HepG2 (cell line): ENCODE measurements at regions not wholly inside any gene's neighbourhood (a gene's known extent, or its start where the extent isn't known, plus 50 kb on each side); places are given as distances from the start of the nearest gene placed in this dataset.
"Not testable (repeated sequence)": the region's sequence is repeated elsewhere in the genome, so short reads cannot be mapped to it uniquely, and the experiment has no call there.

Source experiments
- ATAC-seq: fragments of 200-7000 bp; cut with Tn5 transposase; 3 replicates; pipeline ENCODE4 v1.9.1; 2020; ENCODE audit warnings: mild to moderate bottlenecking, moderate library complexity
- BruUV-seq: library from RNA; stranded (reverse); fragments of 400-500 nt; replicated peaks from 2 replicates; lab custom pipeline; 2021; lab: Mats Ljungman, UMichigan
- CTCF ChIA-PET: fragments of 300-600 bp; formaldehyde crosslinking; extraction: SDS; loops from one replicate; lab custom pipeline; 2021; ENCODE audit warnings: low total read pairs, inconsistent platforms, low intra/inter-chr PET ratio; lab: Yijun Ruan, JAX
- POLR2A ChIA-PET: fragments of 350-600 bp; sonication (Branson Sonifier 250); formaldehyde crosslinking; loops from one replicate; lab custom pipeline; 2020; ENCODE audit warnings: antibody characterized with exemption, inconsistent platforms; lab: Yijun Ruan, JAX
- DNase-seq: peaks from one replicate; pipeline ENCODE4 v3.0.0-alpha.2; 2015; ENCODE audit warnings: low spot score
- FAIRE-seq: peaks from 3 replicates; lab custom pipeline; 2011; peaks lifted over from hg19 to GRCh38; lab: Jason Lieb, UNC
- H2AFZ ChIP-seq: one replicate; pipeline ENCODE4 v1.6.1; 2011; ENCODE audit warnings: low read length, inconsistent platforms
- H3K27ac ChIP-seq: fragments of 300-600 bp; 3 replicates; pipeline ENCODE4 v1.8.0; 2011; ENCODE audit warnings: mixed run types, mild to moderate bottlenecking, mixed read lengths, low read length, inconsistent platforms; ENCODE audit not compliant: insufficient read depth; ENCODE audit errors: extremely low read length
- H3K27me3 ChIP-seq, 2 experiments: fragments of 200-600 bp in 1 of 2; 2 replicates in 1 of 2; 3 replicates in 1 of 2; pipeline versions ENCODE4 v1.6.0 to v1.8.0; 2011; ENCODE audit warnings: low read length in 2 of 2, mild to moderate bottlenecking in 2 of 2, moderate library complexity in 2 of 2, inconsistent platforms in 1 of 2; ENCODE audit not compliant: insufficient read depth in 2 of 2, control insufficient read depth in 1 of 2
- H3K36me3 ChIP-seq, 2 experiments: fragments of 200-600 bp in 1 of 2; replicated peaks in 1 of 2; 2 replicates in 1 of 2; 3 replicates in 1 of 2; pipeline versions ENCODE4 v1.5.1 to v1.8.0; 2011; ENCODE audit warnings: low read length in 2 of 2, inconsistent platforms in 1 of 2; ENCODE audit not compliant: insufficient read depth in 2 of 2, control insufficient read depth in 1 of 2
- H3K4me1 ChIP-seq: 2 replicates; pipeline ENCODE4 v1.5.1; 2012; ENCODE audit warnings: low read length, inconsistent platforms; ENCODE audit not compliant: insufficient read depth
- H3K4me2 ChIP-seq: 2 replicates; pipeline ENCODE4 v1.6.0; 2011; ENCODE audit warnings: low read depth, low read length, inconsistent platforms
- H3K4me3 ChIP-seq, 3 experiments: fragments of 200-600 bp in 1 of 3; sonication (generic), shearing (Covaris generic) in 1 of 3; replicated peaks in 1 of 3; 2 replicates each; pipeline ENCODE4 v1.5.1; 2011 to 2016; ENCODE audit warnings: low read length in 3 of 3, inconsistent platforms in 2 of 3, low read depth in 2 of 3, mild to moderate bottlenecking in 2 of 3, control low read depth in 1 of 3, mixed read lengths in 1 of 3; ENCODE audit not compliant: insufficient read depth in 1 of 3
- H3K79me2 ChIP-seq: one replicate; pipeline ENCODE4 v1.6.1; 2011; ENCODE audit warnings: low read length, inconsistent platforms; ENCODE audit not compliant: insufficient read depth
- H3K9ac ChIP-seq: 2 replicates; pipeline ENCODE4 v1.6.0; 2011; ENCODE audit warnings: mild to moderate bottlenecking, low read depth, low read length, inconsistent platforms; ENCODE audit not compliant: insufficient read depth
- H3K9me3 ChIP-seq: 2 replicates; pipeline ENCODE4 v1.5.1; 2012; ENCODE audit warnings: mild to moderate bottlenecking, low read length
- H4K20me1 ChIP-seq: 2 replicates; pipeline ENCODE4 v1.6.0; 2011; ENCODE audit warnings: inconsistent platforms, mild to moderate bottlenecking, low read length, moderate library complexity; ENCODE audit not compliant: insufficient read depth
- PHF8 ChIP-seq: sonication (generic); formaldehyde crosslinking; IDR thresholded peaks from 2 replicates; pipeline ENCODE4 v1.5.0; 2020; ENCODE audit warnings: missing genetic modification reagents
- ZNF281 ChIP-seq: sonication (generic); formaldehyde crosslinking; IDR thresholded peaks from 2 replicates; pipeline ENCODE4 v1.4.0; 2020; ENCODE audit warnings: missing genetic modification reagents, borderline replicate concordance
- ZNF687 ChIP-seq: sonication (generic); formaldehyde crosslinking; IDR thresholded peaks from 2 replicates; pipeline ENCODE4 v1.5.1; 2020; ENCODE audit warnings: mild to moderate bottlenecking, missing genetic modification reagents, moderate library complexity
- ZNF777 ChIP-seq: sonication (generic); formaldehyde crosslinking; IDR thresholded peaks from 2 replicates; pipeline ENCODE4 v1.4.0; 2020; ENCODE audit warnings: missing genetic modification reagents
- WGBS: methylation state at CpG from one replicate; pipeline ENCODE4 v1.1.6; 2017; ENCODE audit warnings: low lambda C conversion rate; 5-methylcytosine and 5-hydroxymethylcytosine counted together
- in situ Hi-C: cut with HindIII; loops from 2 replicates; pipeline ENCODE4 v1.10.0; 2017; ENCODE audit warnings: low pct_unique_long_range_greater_than_20kb; ENCODE audit not compliant: extremely low pct_ligation_motif_present
- intact Hi-C: fragments of 100-400 bp; cut with micrococcal nuclease; formaldehyde crosslinking; loops from one replicate; pipeline ENCODE4 v1.10.0; 2022; ENCODE audit not compliant: unreplicated experiment

- H3K9me3 ChIP-seq, intact Hi-C loops, POLR2A ChIA-PET, H3K79me2 ChIP-seq: not testable (repeated sequence)
- TF ChIP-seq ZNF281 (CRISPR knock-in tag) (0 out of 2 replicates have a peak, but pooled peaks have one; percentile 22), ZNF687 (CRISPR knock-in tag) (peak; percentile 33), PHF8 (0 out of 2 replicates have a peak, but pooled peaks have one; percentile 21), ZNF777 (CRISPR knock-in tag) (0 out of 2 replicates have a peak, but pooled peaks have one; percentile 25)
- TF ChIP-seq, all 625 proteins: peak for 4; not testable (repeated sequence) for 621
- Histone ChIP-seq H3K4me3 (peak overlapping the region; percentile 38 to 50 (median 41); a peak in 5 of 6 replicates), H3K9ac (peak overlapping the region; percentile 59), H3K4me2 (peak overlapping the region; percentile 47; the same call in 1 of the 2 replicates), H3K27ac (peak overlapping the region; percentile 70)
- H3K27me3 ChIP-seq, DNase-seq, in situ Hi-C loops, FAIRE-seq, H4K20me1 ChIP-seq, CTCF ChIA-PET, H2AFZ ChIP-seq, BruUV-seq, ATAC-seq, H3K4me1 ChIP-seq, H3K36me3 ChIP-seq: not testable (repeated sequence)
- 56% methylated on average over 11 of the region's 27 CpGs for WGBS
These were observed 815.9 kb upstream of the ARRDC3 start for GRCh38 chr5:92199035-92199434.
